Bone marrow (tissue), 2 donors: ENCODE measurements at regions not wholly inside any gene's neighbourhood (a gene's known extent, or its start where the extent isn't known, plus 50 kb on each side); places are given as distances from the start of the nearest gene placed in this dataset.
"Not testable (repeated sequence)": the region's sequence is repeated elsewhere in the genome, so short reads cannot be mapped to it uniquely, and the experiment has no call there.

ENCODE experiments used
- DNase-seq, 2 donors: peaks; one replicate each; lab custom pipeline; 2025; lab: John Stamatoyannopoulos, UW

DNA sequence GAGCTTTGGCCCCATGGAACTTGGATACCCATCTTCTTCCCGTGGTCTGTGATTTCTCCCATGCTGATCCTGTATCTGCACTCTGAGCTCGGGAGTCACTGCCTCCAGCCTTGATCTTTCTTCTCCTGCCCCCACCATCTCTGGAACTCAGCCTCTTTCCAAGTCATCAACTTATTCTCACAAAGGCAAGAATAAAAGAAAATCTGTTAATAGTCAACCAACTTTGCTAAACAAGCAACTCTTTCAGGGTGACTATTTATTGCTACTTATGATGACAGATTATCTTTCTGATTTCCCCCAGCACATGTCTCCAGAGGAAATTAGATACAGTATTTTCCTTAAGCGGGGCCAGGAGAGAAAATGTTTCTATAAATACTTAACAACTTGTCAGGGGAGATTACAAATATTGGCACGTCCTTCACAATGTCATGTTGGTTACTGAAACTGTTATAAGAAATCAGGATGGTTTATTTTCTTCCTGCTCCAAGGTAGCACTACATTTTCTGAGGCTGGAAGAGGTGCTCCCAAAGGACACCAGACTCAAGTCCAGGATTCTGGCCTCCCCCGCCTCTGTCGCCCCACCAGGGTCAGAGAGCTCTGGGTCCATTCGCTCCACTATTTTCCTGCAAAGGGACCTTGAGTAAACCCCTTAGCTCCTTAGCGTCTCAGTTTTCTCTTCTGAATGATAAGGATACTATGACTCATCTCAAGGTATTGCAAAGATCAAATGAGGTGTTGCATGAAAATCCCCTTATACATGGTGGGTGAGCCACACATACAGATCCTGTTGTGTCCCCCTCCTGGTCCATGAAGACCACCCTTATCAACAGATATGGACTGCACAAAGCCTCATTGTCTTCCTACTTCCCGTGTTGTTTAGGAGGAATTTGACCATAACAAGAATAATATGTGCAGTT lies 205.2 kb upstream of the WSCD1 start:
- no peak for DNase-seq

DNA sequence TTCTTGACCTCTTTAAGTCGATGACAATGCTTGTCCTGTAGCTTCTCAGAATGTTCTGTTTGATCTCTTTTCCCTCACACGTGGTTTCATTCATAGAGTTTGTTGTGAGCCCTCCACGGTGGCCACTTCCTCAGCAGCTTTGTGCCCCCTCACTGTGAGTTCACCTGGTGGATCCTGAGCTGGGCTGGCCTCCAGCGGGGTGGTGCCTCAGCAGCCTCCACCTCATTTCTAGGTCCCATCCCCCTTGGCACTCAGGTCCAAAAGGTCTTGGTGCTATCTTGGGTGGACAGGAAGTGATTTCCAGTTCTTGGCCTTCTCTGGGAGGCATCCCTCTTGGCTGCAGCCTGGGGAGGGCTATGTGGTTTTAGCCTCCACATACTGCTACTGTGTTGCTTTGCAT lies 203.2 kb upstream of the WSCD1 start:
- no peak for DNase-seq

DNA sequence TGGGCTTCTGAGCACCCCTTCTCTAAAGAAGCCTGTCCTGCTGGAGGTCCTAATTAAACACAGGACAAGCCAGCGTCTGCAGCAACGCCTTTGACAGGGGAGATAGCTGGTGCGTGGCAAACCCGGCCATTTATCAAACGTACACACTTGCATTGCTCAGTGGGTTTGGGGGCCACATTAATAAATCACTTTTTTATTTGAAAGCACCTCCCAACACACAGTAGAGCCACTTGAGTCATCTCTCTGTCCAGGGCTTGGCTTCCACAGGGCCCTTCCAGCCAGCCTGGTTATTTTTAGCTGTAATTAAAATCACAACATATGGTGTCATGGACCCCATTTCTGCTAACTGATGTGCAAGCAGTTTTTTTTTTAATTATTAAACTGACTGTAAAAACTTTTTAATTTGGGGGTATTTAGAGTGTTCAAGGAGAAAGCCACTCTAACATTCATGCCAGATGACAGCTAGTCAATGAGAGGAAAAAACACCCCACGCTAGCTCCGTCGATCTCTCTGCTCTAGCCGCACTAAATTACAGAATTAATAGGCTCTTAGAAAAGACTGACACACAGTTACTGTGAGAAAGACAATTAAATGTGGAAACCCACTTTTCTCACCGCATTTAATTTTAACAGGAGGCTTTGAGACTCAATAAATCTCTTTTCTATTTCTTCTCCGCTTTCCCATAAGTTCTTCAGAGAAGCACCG lies 201.0 kb upstream of the WSCD1 start:
- DNase-seq, result no peak

DNA sequence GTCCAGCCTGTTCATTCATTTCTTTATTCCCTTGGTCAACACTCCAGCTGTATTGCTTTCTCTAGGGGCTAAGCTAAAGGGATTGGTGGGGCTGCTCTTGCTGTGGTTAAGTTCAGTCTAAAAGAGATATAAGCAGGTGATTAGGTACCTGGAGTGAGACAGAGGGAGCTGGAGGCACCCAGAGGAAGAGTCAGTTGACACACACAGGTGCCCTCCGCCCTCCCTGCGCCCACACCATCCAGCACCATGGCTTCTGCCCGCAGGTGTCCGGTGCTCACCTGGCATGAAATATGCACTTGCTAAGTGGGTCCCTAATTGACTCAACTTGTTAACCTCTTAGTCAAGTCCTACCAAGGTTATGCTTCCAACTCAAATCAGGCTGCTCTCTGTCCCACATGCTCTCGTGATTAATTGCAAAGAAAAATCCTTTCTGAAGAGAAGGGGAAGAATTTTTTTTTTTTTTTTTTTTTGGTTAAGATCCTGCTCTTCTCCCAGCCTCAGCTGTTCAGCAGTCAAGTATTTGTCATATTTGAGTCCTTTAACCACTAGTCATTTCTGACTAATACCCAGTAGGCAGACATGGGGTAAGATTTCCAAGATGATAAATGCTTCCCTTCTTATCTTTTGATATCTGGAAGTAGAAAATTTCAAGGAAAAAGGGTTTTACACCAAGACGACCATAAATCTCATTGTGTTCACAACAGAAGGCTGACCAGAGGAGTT lies 199.8 kb upstream of the WSCD1 start:
- DNase-seq, result no peak

DNA sequence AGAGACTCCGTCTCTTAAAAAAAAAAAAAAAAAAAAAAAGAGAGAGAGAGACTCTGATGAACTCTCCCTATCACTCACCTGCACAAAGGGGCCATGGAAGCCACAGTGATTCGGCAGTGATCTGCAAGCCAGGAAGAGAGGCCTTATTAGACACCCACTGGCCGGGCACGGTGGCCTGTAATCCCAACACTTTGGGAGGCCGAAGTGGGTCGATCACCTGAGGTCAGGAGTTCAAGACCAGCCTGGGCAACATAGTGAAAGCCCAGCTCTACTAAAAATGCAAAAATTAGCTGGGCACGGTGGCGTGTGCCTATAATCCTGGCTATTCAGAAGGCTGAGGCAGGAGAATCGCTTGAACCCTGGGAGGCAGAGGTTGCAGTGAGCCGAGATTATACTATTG lies 198.5 kb upstream of the WSCD1 start:
- no peak for DNase-seq

DNA sequence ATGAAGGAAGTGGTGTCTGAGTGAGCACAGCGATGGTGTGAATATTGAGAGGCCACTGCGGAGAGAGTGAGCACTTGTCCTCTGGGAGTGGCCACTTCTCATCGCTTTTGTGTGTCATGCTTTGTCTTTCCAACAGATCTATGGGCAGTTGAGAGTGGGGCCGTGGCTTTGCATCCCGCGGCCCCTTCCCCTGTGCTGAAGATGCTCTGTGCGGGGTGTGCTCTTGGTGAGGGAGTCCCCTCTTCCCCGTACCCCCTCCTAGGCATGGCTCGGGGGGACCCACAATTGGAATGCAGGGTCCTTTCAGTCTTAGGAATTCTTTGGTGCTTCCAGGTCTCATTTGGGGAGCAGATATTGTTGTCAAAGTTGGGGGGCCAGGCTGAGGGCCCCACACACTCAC lies 197.3 kb upstream of the WSCD1 start:
- DNase-seq, result no peak

DNA sequence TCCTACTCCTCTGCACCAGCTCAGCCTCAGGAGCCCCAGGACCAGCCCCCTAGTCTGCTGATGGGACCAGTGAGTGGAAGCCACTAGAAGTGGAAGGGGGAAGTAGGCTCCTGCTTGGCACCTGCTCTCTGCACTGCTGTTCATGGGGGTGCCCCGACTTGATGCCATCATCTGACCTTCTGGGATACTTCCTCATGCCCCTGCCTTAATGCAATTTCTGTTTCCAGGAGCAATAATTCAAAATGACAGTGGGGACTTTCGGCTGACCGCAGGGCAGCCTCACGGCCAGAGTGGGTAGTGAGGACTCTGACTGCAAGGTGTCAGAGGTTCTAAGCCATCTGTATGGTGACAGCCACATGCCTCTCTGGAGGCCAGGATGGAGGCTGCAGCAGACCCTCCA lies 196.4 kb upstream of the WSCD1 start:
- no peak for DNase-seq

DNA sequence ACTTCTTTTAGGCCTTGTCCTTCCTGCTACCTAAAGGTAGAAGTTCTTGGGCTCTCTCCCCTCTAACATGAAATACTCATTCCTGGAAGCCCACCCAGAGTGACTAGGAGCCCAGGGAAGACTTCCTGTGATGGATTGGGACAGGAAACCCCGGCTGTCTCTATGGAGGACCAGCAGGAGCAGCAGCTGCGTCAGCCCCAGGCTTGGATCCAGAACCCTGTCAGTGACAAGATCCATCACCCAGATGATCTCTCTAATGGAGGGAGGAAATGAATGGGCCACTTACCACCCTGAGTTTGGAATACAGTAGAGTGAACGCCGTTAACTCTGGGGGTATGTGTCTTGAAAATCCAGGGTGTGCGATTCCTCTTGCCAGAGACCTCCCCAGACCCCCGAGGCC lies 195.7 kb upstream of the WSCD1 start:
- no peak for DNase-seq

DNA sequence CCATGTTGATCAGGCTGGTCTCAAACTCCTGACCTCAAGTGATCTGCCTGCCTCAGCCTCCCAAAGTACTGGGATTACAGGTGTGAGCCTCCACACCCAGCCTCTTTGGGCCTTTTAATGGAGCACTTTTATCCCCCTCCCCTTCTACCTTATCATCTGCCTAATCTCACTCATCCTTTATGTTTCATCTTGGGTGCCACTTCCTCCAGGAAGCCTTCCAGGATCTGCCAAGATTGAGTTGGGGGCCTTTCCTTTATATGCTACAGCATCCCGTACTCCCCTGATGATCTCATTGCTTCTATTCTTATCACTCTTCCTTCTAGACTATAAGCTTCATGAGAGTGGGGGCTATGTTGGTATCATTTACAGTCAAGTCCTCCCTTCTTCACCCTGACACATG lies 192.8 kb upstream of the WSCD1 start:
- no peak for DNase-seq

DNA sequence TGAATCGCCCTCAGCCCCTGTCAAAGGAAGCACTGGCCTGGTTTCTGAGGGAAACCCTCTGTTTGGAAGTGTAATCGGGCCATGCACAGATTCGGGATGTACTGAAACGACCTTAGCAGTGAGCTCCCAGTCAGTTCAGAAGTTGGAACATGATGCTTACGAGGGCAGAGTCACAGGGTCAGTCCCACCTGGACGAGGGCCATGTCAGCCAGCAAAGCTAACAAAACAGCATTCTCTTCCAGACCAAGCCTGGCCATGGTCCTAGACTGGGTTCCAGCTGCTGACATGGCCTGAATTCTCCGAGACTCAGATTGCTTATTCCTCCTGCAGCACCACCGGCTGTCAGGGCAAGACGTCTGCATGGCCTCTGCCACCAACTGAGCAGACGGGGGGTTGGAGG lies 192.2 kb upstream of the WSCD1 start:
- DNase-seq, result no peak

DNA sequence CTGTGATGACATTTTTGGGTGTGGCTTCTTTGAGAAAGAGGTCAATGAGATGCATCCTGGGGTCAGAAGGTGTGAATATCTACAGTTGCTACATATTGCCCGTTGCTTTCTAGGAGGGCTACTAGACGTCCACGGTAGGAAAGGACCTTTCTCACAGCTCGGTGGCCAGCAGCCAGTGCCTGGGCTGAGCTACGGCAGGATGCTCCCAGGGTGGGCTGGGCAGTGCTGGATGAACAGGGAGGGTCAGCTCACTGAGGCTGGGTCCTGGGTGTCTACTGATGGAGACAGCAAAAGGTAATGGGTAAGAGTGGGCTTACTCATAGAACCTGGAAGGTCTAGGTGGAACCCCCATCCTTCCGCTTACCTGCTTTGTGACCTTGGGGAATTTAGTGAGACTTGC lies 188.3 kb upstream of the WSCD1 start:
- no peak for DNase-seq

DNA sequence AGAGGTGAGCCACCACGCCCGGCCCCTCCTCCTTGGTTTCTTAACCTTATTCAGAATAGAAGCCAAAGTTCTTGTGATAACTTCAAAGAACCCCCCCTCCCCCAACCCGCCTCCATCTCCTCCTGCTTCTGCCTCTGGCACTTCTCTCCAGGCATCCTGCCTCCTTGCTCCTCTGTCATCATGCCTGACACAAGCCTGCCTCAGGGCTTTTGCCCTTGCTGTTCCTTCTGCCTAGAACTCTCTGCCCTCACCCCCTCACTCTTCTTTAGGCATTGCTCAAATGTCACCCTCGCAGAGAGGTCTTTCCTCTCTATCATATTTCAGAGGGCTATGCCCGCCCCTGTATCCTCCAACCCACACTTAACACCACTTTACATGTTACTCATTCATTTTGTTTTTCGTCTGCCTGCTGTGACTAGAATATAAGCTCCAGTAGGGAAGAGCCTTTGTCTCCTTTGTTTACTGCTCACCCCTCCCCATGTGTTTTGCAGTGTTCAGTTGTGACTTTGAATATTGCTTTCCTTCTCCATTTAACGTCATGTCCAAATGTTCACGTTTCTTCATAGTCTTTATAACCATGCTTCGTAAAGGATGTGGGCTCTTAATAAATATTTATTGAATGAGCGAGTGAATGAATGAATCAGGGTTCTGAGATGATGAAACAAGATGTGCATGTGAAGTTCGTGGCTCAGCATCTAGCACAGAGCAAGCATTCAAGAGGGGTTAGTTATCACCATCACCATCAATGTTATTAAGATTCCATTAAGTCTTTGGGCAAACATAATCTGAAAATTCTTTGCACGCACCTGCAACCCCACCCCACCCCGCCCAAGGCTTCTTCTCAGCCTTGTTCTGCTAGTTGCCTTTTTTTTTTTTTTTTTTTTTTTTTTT lies 186.2 kb upstream of the WSCD1 start:
- no peak for DNase-seq

DNA sequence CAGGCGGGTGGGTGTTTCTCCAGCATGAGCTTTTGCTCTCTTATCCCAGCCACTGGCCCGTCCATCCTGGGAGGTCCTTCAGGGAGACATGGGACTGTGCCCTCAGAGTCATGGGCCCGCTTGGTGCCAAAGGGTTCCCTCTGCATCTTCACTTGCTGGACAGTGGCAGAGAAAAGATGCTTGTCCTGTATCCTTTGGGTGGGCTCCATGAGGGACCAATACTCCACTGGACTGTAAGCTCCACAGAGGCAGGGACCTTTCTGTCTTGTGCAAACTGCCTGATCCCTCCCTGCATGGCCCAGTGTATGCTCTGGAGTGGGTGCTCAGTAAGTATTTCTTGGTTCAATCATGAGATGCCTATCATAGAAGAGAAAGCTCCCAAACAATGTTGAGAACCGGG lies 184.8 kb upstream of the WSCD1 start:
- no peak for DNase-seq

DNA sequence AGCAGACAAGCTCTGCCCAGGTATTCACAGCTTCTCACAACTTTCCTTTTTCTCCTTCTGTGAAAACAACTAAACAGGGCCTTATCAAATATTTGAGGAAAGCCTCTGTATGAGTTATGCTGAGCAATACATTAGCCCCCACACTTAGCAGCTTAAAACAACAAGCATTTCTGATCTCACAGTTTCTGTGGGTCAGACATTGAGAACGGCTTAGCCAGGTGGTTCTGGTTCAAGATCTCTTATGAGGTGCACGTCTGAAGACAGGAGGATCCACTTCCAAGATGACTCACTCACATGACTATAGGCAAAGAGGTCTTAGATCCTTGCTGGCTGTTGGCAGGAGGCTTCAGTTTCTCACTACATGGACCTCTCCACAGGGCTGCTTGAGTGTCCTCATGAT lies 181.4 kb upstream of the WSCD1 start:
- no peak for DNase-seq

DNA sequence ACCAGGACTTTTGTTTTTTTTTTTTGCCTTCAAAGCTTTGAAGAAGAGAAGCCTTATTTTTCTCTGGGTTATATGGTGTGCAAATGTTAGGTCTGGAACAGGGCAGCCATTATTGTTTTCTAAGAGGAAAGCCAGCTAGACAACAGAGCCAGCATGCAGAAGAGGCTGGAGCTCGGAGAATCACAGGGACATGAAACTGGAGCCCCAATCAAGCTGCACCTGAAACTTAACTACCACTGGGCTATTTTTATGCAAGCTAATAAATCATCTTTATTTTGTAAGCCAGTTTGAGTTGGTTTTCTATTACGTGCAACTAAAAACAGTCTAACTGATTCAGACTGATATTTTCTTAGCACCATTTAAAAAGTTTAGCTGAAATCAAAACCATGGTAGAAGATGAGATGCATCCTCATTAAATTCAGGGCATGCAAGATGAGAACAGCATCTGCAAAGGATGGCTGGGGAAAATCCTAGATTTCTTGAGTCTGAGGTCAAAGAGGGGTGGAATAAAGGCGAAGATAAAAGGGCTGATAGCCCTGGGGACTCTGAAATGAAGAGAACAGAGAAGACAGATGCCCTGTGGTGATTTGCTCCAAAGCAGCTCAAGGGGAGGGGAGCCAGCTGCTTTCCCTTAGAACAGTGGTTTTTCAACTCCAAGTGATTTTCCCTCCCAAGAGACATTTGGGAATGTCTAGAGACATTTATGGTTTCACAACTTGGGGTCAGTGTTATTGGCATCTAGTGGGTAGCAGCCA lies 177.1 kb upstream of the WSCD1 start:
- DNase-seq, result no peak

DNA sequence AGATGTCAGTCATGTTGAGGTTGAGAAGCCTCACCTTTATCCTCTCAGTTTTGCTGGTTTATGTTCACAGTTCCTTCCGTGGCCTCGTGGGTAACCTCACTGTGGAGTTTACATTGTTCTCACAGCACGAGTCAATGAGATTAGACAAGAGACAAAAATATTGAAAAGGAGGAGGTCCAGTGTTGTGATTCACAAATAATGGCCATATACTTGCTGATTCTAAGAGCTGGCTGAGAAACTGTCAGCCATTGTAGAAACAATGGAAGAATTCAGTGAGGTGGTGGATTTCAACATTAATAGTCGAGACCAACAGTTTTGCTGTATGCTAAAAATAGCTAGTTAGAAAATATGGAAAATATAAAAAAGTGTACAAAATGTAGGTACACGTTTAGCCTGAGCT lies 176.4 kb upstream of the WSCD1 start:
- no peak for DNase-seq

DNA sequence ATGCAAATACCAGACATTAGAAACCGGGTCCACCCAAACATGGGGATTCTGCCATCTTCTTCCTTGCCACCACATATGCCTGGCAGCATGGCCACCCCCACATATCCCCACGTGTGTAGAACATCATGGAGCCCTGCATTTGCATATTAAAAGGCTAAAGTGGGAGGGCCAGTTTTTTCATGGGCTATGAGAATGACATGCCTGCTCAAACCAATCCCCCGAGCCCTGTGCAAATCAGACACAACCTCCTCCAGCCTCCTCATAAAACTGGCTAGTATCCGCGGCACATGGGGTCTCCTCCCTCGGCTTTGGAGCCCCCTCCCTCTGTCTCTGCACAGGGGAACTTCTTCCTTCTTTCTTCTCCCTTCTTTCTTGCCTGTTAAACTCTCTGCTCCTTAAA lies 174.9 kb upstream of the WSCD1 start:
- DNase-seq, result no peak

DNA sequence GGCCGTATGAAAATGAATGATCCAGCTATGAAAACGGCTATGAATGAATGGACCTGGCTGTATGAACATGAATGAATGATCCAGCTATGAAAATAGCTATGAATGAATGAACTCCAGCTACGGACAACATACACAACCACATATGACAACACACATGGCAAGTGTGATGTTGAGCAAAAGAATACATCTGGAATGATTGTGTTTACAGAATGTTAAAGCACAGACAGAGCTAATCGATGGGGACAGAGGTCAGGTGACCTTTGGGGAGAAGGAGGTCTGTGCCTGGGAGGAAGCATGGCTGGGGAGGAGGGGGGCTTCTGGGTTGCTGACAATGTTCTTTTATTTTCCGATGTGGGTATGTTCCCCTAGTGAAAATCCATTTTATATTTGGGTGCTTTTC lies 174.0 kb upstream of the WSCD1 start:
- DNase-seq, result no peak

DNA sequence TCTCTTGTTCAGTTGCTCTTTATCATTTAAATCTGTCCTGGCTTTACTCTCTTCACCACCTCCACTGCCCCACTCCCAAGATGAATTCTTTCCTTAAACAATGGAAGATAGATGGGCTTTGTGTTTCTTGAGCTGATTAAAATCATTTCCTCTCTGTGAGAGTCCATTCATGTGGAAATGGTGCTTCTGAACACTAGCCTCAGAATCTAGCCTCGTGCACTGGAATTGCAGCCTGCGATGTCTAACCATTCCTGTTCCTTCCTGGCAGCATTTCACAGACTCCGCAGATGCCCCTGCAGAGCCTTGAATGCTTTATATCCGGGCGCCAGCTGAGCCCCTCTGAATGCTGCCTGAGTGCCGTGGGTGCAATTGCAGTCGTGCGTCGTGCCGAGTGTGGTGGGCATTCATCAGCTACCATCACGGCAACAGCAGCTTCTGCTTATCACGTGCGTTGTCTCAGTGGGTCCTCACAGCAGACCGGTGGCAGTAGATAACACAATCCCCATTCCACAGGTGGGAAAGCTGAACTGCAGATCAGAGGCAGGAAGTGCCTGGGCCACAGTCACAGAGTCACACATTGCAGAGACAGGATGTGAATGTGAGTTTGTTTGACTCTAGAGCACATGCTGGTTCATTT lies 172.8 kb upstream of the WSCD1 start:
- DNase-seq, result no peak

DNA sequence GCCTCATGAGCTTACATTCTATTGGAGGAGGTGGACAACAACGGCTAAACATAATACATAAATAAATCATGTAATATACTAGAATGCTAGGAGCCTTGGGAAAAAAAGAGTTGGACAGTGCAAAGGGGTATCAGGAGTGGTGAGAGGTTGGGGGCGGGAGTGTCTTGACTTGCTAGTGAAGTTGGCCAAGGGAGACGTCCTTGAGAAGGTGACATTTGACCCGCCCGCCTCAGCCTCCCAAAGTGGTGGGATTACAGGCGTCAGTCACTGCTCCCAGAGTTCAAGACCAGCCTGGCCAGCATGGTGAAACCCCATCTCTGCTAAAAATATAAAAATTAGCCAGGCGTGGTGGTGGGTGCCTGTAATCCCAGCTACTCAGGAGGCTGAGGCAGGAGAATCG lies 172.2 kb upstream of the WSCD1 start:
- not testable (repeated sequence) for DNase-seq

DNA sequence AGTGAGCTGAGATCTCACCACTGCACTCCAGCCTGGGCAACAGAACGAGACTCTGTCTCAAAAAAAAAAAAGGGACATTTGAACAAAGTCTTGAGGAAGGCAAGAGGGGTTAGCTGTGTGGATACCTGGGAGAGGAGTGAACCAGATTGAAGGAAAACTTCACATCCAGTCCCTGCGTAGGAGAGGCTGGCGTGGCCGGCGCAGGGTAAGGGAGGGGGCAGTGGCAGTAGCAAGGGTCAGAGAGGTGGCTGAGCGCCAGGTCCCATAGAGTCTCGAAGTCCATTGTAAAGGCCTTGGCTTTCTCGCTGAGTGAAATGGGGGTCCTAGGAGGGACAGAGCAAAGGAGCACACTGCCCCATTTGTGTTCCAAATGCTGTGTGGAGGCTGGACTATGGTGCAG lies 171.8 kb upstream of the WSCD1 start:
- no peak for DNase-seq
